ENCODE measurements at regions not wholly inside any gene's neighbourhood (a gene's known extent, or its start where the extent isn't known, plus 50 kb on each side); places are given as distances from the start of the nearest gene placed in this dataset.

DNA sequence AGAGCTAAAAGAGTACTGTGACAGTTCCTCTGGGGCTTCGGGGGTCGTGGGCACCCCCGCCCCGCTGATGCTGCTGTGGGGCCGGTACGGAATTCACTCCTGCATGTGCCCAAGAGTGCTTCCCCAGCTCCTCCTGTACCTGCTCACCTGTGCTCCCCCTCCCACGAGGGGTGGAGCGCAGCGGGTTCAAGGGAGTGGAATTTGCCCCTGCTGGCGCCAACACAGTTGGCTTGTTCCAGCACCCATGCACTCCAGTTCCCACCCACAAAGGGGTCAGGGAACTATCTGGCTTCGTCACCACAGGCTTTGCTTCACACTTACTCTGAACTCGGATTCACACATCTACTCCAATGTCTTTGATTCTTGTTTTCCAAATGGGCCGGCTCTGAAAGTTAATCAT, 1086.9 kb upstream of the CDH6 start:
- Histone ChIP-seq H4K20me1 (replicated peaks; ENCODE audit: insufficient read depth) (no peaks in the 10 kb centered on the region), H3K79me2 (replicated peaks; ENCODE audit: insufficient read depth) (no peaks in the 10 kb centered on the region), H3K27ac (ENCODE audit: low read depth) (no peak overlapping the region), H3K4me3 (no peak overlapping the region), H3K4me1 (ENCODE audit: insufficient read depth) (no peaks in the 10 kb centered on the region), H3K27me3 (ENCODE audit: insufficient read depth) (no peaks in the 10 kb centered on the region), H3F3A (replicated peaks; ENCODE audit: low read depth) (no peaks in the 10 kb centered on the region), H3K4me2 (no peak overlapping the region), H2AFZ (peak overlapping the region; percentile 28; the same call in 1 of the 2 replicates), H3K36me3 (ENCODE audit: insufficient read depth) (no peaks in the 10 kb centered on the region), H3K9me2 (ENCODE audit: insufficient read depth) (no peaks in the 10 kb centered on the region)
- no peak overlapping the region for H3K27ac Mint-ChIP-seq
- TF ChIP-seq JUNB (IDR thresholded peaks at IDR 0.05; ENCODE audit: unreplicated experiment) (no peak), STAT1 (IDR thresholded peaks at IDR 0.05; ENCODE audit: unreplicated experiment) (no peak), NANOG (IDR thresholded peaks at IDR 0.05; ENCODE audit: borderline replicate concordance) (no peak), ZNF331 (CRISPR knock-in tag; IDR thresholded peaks at IDR 0.05; ENCODE audit: low read depth) (no peak), EZH2phosphoT487 (IDR thresholded peaks at IDR 0.05; ENCODE audit: unreplicated experiment) (no peak), POLR2AphosphoS5 (IDR thresholded peaks at IDR 0.05; ENCODE audit: low read depth) (no peak), CREB1 (CRISPR knock-in tag; IDR thresholded peaks at IDR 0.05; ENCODE audit: low read depth) (no peak), EZH2 (IDR thresholded peaks at IDR 0.05; ENCODE audit: low read depth, unreplicated experiment) (no peak), ZNF114 (CRISPR knock-in tag; IDR thresholded peaks at IDR 0.05) (no peak)
- TF ChIP-seq, protein P1, sequence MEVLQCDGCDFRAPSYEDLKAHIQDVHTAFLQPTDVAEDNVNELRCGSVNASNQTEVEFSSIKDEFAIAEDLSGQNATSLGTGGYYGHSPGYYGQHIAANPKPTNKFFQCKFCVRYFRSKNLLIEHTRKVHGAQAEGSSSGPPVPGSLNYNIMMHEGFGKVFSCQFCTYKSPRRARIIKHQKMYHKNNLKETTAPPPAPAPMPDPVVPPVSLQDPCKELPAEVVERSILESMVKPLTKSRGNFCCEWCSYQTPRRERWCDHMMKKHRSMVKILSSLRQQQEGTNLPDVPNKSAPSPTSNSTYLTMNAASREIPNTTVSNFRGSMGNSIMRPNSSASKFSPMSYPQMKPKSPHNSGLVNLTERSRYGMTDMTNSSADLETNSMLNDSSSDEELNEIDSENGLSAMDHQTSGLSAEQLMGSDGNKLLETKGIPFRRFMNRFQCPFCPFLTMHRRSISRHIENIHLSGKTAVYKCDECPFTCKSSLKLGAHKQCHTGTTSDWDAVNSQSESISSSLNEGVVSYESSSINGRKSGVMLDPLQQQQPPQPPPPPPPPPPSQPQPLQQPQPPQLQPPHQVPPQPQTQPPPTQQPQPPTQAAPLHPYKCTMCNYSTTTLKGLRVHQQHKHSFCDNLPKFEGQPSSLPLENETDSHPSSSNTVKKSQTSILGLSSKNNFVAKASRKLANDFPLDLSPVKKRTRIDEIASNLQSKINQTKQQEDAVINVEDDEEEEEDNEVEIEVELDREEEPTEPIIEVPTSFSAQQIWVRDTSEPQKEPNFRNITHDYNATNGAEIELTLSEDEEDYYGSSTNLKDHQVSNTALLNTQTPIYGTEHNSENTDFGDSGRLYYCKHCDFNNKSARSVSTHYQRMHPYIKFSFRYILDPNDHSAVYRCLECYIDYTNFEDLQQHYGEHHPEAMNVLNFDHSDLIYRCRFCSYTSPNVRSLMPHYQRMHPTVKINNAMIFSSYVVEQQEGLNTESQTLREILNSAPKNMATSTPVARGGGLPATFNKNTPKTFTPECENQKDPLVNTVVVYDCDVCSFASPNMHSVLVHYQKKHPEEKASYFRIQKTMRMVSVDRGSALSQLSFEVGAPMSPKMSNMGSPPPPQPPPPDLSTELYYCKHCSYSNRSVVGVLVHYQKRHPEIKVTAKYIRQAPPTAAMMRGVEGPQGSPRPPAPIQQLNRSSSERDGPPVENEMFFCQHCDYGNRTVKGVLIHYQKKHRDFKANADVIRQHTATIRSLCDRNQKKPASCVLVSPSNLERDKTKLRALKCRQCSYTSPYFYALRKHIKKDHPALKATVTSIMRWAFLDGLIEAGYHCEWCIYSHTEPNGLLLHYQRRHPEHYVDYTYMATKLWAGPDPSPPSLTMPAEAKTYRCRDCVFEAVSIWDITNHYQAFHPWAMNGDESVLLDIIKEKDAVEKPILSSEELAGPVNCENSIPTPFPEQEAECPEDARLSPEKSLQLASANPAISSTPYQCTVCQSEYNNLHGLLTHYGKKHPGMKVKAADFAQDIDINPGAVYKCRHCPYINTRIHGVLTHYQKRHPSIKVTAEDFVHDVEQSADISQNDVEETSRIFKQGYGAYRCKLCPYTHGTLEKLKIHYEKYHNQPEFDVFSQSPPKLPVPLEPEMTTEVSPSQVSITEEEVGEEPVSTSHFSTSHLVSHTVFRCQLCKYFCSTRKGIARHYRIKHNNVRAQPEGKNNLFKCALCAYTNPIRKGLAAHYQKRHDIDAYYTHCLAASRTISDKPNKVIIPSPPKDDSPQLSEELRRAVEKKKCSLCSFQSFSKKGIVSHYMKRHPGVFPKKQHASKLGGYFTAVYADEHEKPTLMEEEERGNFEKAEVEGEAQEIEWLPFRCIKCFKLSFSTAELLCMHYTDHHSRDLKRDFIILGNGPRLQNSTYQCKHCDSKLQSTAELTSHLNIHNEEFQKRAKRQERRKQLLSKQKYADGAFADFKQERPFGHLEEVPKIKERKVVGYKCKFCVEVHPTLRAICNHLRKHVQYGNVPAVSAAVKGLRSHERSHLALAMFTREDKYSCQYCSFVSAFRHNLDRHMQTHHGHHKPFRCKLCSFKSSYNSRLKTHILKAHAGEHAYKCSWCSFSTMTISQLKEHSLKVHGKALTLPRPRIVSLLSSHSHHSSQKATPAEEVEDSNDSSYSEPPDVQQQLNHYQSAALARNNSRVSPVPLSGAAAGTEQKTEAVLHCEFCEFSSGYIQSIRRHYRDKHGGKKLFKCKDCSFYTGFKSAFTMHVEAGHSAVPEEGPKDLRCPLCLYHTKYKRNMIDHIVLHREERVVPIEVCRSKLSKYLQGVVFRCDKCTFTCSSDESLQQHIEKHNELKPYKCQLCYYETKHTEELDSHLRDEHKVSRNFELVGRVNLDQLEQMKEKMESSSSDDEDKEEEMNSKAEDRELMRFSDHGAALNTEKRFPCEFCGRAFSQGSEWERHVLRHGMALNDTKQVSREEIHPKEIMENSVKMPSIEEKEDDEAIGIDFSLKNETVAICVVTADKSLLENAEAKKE (CRISPR knock-in tag; IDR thresholded peaks at IDR 0.05): no peak
- TF ChIP-seq, protein P2, sequence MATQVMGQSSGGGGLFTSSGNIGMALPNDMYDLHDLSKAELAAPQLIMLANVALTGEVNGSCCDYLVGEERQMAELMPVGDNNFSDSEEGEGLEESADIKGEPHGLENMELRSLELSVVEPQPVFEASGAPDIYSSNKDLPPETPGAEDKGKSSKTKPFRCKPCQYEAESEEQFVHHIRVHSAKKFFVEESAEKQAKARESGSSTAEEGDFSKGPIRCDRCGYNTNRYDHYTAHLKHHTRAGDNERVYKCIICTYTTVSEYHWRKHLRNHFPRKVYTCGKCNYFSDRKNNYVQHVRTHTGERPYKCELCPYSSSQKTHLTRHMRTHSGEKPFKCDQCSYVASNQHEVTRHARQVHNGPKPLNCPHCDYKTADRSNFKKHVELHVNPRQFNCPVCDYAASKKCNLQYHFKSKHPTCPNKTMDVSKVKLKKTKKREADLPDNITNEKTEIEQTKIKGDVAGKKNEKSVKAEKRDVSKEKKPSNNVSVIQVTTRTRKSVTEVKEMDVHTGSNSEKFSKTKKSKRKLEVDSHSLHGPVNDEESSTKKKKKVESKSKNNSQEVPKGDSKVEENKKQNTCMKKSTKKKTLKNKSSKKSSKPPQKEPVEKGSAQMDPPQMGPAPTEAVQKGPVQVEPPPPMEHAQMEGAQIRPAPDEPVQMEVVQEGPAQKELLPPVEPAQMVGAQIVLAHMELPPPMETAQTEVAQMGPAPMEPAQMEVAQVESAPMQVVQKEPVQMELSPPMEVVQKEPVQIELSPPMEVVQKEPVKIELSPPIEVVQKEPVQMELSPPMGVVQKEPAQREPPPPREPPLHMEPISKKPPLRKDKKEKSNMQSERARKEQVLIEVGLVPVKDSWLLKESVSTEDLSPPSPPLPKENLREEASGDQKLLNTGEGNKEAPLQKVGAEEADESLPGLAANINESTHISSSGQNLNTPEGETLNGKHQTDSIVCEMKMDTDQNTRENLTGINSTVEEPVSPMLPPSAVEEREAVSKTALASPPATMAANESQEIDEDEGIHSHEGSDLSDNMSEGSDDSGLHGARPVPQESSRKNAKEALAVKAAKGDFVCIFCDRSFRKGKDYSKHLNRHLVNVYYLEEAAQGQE (IDR thresholded peaks at IDR 0.05; ENCODE audit: unreplicated experiment): no peak
- TF ChIP-seq, protein P3, sequence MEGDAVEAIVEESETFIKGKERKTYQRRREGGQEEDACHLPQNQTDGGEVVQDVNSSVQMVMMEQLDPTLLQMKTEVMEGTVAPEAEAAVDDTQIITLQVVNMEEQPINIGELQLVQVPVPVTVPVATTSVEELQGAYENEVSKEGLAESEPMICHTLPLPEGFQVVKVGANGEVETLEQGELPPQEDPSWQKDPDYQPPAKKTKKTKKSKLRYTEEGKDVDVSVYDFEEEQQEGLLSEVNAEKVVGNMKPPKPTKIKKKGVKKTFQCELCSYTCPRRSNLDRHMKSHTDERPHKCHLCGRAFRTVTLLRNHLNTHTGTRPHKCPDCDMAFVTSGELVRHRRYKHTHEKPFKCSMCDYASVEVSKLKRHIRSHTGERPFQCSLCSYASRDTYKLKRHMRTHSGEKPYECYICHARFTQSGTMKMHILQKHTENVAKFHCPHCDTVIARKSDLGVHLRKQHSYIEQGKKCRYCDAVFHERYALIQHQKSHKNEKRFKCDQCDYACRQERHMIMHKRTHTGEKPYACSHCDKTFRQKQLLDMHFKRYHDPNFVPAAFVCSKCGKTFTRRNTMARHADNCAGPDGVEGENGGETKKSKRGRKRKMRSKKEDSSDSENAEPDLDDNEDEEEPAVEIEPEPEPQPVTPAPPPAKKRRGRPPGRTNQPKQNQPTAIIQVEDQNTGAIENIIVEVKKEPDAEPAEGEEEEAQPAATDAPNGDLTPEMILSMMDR (conservative IDR thresholded peaks at IDR 0.05; ENCODE audit: low read depth in 2 of 2): no peak
- TF ChIP-seq, protein P4, sequence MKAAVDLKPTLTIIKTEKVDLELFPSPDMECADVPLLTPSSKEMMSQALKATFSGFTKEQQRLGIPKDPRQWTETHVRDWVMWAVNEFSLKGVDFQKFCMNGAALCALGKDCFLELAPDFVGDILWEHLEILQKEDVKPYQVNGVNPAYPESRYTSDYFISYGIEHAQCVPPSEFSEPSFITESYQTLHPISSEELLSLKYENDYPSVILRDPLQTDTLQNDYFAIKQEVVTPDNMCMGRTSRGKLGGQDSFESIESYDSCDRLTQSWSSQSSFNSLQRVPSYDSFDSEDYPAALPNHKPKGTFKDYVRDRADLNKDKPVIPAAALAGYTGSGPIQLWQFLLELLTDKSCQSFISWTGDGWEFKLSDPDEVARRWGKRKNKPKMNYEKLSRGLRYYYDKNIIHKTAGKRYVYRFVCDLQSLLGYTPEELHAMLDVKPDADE (IDR thresholded peaks at IDR 0.05): no peak
- no peaks in the 10 kb centered on the region for H3K4me1 Mint-ChIP-seq
- H3K27me3 Mint-ChIP-seq (ENCODE audit: insufficient read depth, low read depth, poor library complexity): no peaks in the 10 kb centered on the region
- no peak for DNase-seq (ENCODE audit: low spot score)
- ATAC-seq: no peak
- no peaks in the 10 kb centered on the region for H3K9me3 Mint-ChIP-seq
- H3K36me3 Mint-ChIP-seq (ENCODE audit: low read depth): no peaks in the 10 kb centered on the region
- no peak overlapping the region for H3K4me3 Mint-ChIP-seq

Data from GM23338 (cell line).